HFFc6 (cell line): ENCODE measurements at regions not wholly inside any gene's neighbourhood (a gene's known extent, or its start where the extent isn't known, plus 50 kb on each side); places are given as distances from the start of the nearest gene placed in this dataset.

Source experiments
- DNase-seq: peaks from one replicate; pipeline ENCODE4 v3.0.0-alpha.2; 2018
- H3K27ac Mint-ChIP-seq: 2 replicates; pipeline ENCODE4 v1.8.0; 2020; ENCODE audit warnings: mild to moderate bottlenecking, mixed read lengths
- H3K27me3 Mint-ChIP-seq: 2 replicates; pipeline ENCODE4 v1.8.0; 2021; ENCODE audit warnings: mild to moderate bottlenecking, moderate library complexity, mixed read lengths; ENCODE audit not compliant: insufficient read depth
- H3K36me3 Mint-ChIP-seq: 2 replicates; pipeline ENCODE4 v1.8.0; 2021; ENCODE audit warnings: low read depth, mixed read lengths
- H3K4me1 Mint-ChIP-seq: 2 replicates; pipeline ENCODE4 v1.8.0; 2020; ENCODE audit warnings: low read depth, mixed read lengths
- H3K4me3 Mint-ChIP-seq: 2 replicates; pipeline ENCODE4 v1.8.0; 2020; ENCODE audit warnings: mild to moderate bottlenecking, moderate library complexity, mixed read lengths
- H3K9me3 Mint-ChIP-seq: 2 replicates; pipeline ENCODE4 v1.8.0; 2020; ENCODE audit warnings: mild to moderate bottlenecking, mixed read lengths
- CTCF ChIP-seq: fragments of 200-600 bp; sonication (generic); IDR thresholded peaks from 2 replicates; pipeline ENCODE4 v1.5.0; 2021; ENCODE audit warnings: antibody characterized with exemption, mild to moderate bottlenecking

GRCh38 chr6:45727228-45727627, 288.4 kb downstream of the CLIC5 start:
- no peak for TF ChIP-seq CTCF
- Mint-ChIP-seq H3K4me3 (no peak overlapping the region), H3K9me3 (peaks cover 6% of the 10 kb centered on the region), H3K27me3 (peaks cover 9% of the 10 kb centered on the region), H3K27ac (no peak overlapping the region), H3K4me1 (peaks cover 27% of the 10 kb centered on the region), H3K36me3 (peaks cover 13% of the 10 kb centered on the region; the same call in 1 of the 2 replicates)
- DNase-seq: no peak

GRCh38 chr6:45726444-45726843, 289.2 kb downstream of the CLIC5 start:
- Mint-ChIP-seq H3K27ac (no peak overlapping the region), H3K27me3 (peaks cover 9% of the 10 kb centered on the region)
- TF ChIP-seq CTCF: no peak

GRCh38 chr6:45724511-45724910, 291.1 kb downstream of the CLIC5 start:
- Mint-ChIP-seq H3K4me1 (peaks cover 32% of the 10 kb centered on the region), H3K9me3 (peaks cover 6% of the 10 kb centered on the region), H3K36me3 (peaks cover 13% of the 10 kb centered on the region; the same call in 1 of the 2 replicates), H3K27me3 (peaks cover 9% of the 10 kb centered on the region), H3K4me3 (no peak overlapping the region), H3K27ac (no peak overlapping the region)
- no peak for TF ChIP-seq CTCF
- peak; percentile 73 for DNase-seq

More at GRCh38 chr6:45726444-45726843, 289.2 kb downstream of the CLIC5 start:
- H3K36me3 Mint-ChIP-seq: peaks cover 13% of the 10 kb centered on the region; the same call in 1 of the 2 replicates
- no peak for DNase-seq
- H3K4me1 Mint-ChIP-seq: peaks cover 27% of the 10 kb centered on the region
- no peak overlapping the region for H3K4me3 Mint-ChIP-seq
- peaks cover 6% of the 10 kb centered on the region for H3K9me3 Mint-ChIP-seq

- H3K4me1 Mint-ChIP-seq: peaks cover 37% of the 10 kb centered on the region
- H3K27ac Mint-ChIP-seq: no peak overlapping the region
- peaks cover 13% of the 10 kb centered on the region; the same call in 1 of the 2 replicates for H3K36me3 Mint-ChIP-seq
- no peak for DNase-seq
- no peak for TF ChIP-seq CTCF
- peaks cover 6% of the 10 kb centered on the region for H3K9me3 Mint-ChIP-seq
- H3K27me3 Mint-ChIP-seq: peaks cover 9% of the 10 kb centered on the region
- H3K4me3 Mint-ChIP-seq: no peak overlapping the region
These were observed 291.6 kb downstream of the CLIC5 start for GRCh38 chr6:45724027-45724426.

- no peak for TF ChIP-seq CTCF
- H3K9me3 Mint-ChIP-seq: peaks cover 6% of the 10 kb centered on the region
- peaks cover 39% of the 10 kb centered on the region for H3K4me1 Mint-ChIP-seq
- no peak for DNase-seq
- H3K36me3 Mint-ChIP-seq: peaks cover 13% of the 10 kb centered on the region; the same call in 1 of the 2 replicates
- H3K27me3 Mint-ChIP-seq: peaks cover 8% of the 10 kb centered on the region
- H3K27ac Mint-ChIP-seq: no peak overlapping the region
- no peak overlapping the region for H3K4me3 Mint-ChIP-seq
These were observed 292.8 kb downstream of the CLIC5 start for GRCh38 chr6:45722876-45723275.

- Mint-ChIP-seq H3K4me1 (peaks cover 43% of the 10 kb centered on the region), H3K36me3 (peaks cover 13% of the 10 kb centered on the region; the same call in 1 of the 2 replicates), H3K27ac (no peak overlapping the region), H3K9me3 (peaks cover 6% of the 10 kb centered on the region), H3K27me3 (peaks cover 8% of the 10 kb centered on the region), H3K4me3 (no peak overlapping the region)
- peak; percentile 41; the same call in 1 of the 2 replicates for TF ChIP-seq CTCF
- DNase-seq: no peak
These were observed 294.0 kb downstream of the CLIC5 start for GRCh38 chr6:45721665-45722064.
